ENCODE measurements at regions not wholly inside any gene's neighbourhood (a gene's known extent, or its start where the extent isn't known, plus 50 kb on each side); places are given as distances from the start of the nearest gene placed in this dataset.
A peak's percentile ranks its signal among the peaks of the same experiment; 100 is the strongest.

DNA sequence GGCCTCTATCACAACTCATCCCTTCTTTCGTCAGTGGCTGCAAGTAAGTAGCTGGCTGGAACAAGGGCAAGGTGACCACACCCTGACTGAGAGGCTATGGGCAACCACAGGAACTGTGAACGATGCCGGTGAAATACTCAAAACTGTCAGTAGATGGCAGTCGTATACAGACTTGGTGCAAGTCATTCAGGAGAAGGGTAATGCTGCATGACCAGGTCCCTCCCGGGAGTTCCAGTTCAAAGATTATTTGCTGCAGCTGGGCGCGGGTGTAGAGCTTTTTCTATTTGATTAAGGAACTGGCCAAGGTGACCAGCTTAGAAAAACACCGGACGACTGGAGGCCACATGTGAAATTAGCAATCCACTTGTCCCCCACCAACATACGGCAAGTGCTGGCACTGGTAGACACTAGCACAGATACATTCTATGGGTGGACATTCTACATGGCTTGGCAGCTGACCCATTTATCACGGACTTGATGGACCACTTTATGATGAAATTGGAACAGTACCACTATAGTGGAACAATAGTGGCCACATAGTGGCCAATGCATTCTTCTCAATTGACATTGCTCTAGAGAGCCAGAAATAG lies 726.6 kb downstream of the TRAM1L1 start:
- TF ChIP-seq EZH2 (IDR thresholded peaks at IDR 0.05; ENCODE audit: low read length, unreplicated experiment) (no peak), EZH2phosphoT487 (IDR thresholded peaks at IDR 0.05; ENCODE audit: borderline replicate concordance, low read length) (no peak)
- TF ChIP-seq, protein P1, sequence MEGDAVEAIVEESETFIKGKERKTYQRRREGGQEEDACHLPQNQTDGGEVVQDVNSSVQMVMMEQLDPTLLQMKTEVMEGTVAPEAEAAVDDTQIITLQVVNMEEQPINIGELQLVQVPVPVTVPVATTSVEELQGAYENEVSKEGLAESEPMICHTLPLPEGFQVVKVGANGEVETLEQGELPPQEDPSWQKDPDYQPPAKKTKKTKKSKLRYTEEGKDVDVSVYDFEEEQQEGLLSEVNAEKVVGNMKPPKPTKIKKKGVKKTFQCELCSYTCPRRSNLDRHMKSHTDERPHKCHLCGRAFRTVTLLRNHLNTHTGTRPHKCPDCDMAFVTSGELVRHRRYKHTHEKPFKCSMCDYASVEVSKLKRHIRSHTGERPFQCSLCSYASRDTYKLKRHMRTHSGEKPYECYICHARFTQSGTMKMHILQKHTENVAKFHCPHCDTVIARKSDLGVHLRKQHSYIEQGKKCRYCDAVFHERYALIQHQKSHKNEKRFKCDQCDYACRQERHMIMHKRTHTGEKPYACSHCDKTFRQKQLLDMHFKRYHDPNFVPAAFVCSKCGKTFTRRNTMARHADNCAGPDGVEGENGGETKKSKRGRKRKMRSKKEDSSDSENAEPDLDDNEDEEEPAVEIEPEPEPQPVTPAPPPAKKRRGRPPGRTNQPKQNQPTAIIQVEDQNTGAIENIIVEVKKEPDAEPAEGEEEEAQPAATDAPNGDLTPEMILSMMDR (conservative IDR thresholded peaks at IDR 0.05; ENCODE audit: low read depth, low read length), result peak; percentile 66
- Histone ChIP-seq H3K9me3 (ENCODE audit: low read length) (no peaks in the 10 kb centered on the region), H3K4me1 (ENCODE audit: insufficient read depth, low read length) (no peaks in the 10 kb centered on the region), H3K4me3 (ENCODE audit: low read length) (no peak overlapping the region), H3K36me3 (ENCODE audit: low read depth, low read length) (no peaks in the 10 kb centered on the region), H3K9ac (ENCODE audit: low read length) (no peak overlapping the region), H3K9me2 (replicated peaks; ENCODE audit: low read length) (no peaks in the 10 kb centered on the region), H3F3A (ENCODE audit: low read length, unreplicated experiment) (no peaks in the 10 kb centered on the region), H3K27ac (ENCODE audit: low read length) (no peak overlapping the region), H4K20me1 (ENCODE audit: low read length) (no peaks in the 10 kb centered on the region), H2AFZ (ENCODE audit: low read length) (no peak overlapping the region), H3K27me3 (ENCODE audit: low read length) (no peaks in the 10 kb centered on the region), H3K4me2 (ENCODE audit: low read length) (no peak overlapping the region), H3K79me2 (ENCODE audit: low read length) (no peaks in the 10 kb centered on the region)
- no TSS peak for BruUV-seq (replicated peaks)
- ChIA-PET CTCF (interaction anchor here (0.5 kb wide), 1 partner anchor 776 kb away, joined by 4 read pairs; no protein-coding TSS in a partner anchor), POLR2A (ENCODE audit: unreplicated experiment) (no interaction called here)
- intact Hi-C loops (cut with micrococcal nuclease), result loop anchor here (1.0 to 2.0 kb wide), 2 partner anchors 345 to 776 kb away; no protein-coding TSS in a partner anchor
- ATAC-seq (peak; percentile 94), DNase-seq (peak; percentile 94)

DNA sequence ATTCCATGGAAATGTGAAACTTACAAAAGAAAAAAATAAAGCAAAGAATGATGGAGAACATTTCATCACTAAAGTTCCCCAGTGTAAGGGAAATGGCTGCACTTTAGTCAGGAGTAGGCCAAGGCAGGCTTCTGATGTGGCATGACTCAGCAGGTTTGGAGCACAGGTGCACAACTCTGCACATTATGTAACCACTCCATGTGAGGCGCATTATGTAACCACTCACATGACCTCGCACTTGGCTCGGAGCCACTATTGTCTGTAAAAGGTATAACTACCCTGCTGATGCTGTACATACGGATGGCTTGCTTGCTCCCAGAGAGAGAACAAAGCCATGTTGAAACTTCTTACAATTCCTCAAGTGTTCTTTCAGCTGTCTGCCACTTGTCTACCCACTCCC lies 727.6 kb downstream of the TRAM1L1 start:
- no TSS peak for BruUV-seq (replicated peaks)
- DNase-seq (peak; percentile 35), ATAC-seq (no peak)
- Histone ChIP-seq H3K9ac (ENCODE audit: low read length) (no peak overlapping the region), H3K9me3 (ENCODE audit: low read length) (no peaks in the 10 kb centered on the region), H3K4me3 (ENCODE audit: low read length) (no peak overlapping the region), H3K27ac (ENCODE audit: low read length) (no peak overlapping the region), H3F3A (ENCODE audit: low read length, unreplicated experiment) (no peaks in the 10 kb centered on the region), H3K27me3 (ENCODE audit: low read length) (no peaks in the 10 kb centered on the region), H3K9me2 (replicated peaks; ENCODE audit: low read length) (no peaks in the 10 kb centered on the region), H3K79me2 (ENCODE audit: low read length) (no peaks in the 10 kb centered on the region), H3K4me2 (ENCODE audit: low read length) (no peak overlapping the region), H3K4me1 (ENCODE audit: insufficient read depth, low read length) (no peaks in the 10 kb centered on the region), H2AFZ (ENCODE audit: low read length) (no peak overlapping the region), H4K20me1 (ENCODE audit: low read length) (no peaks in the 10 kb centered on the region), H3K36me3 (ENCODE audit: low read depth, low read length) (no peaks in the 10 kb centered on the region)
- ChIA-PET CTCF (no interaction called here), POLR2A (ENCODE audit: unreplicated experiment) (no interaction called here)
- TF ChIP-seq EZH2phosphoT487 (IDR thresholded peaks at IDR 0.05; ENCODE audit: borderline replicate concordance, low read length) (no peak), EZH2 (IDR thresholded peaks at IDR 0.05; ENCODE audit: low read length, unreplicated experiment) (no peak)
- TF ChIP-seq, protein P1 (conservative IDR thresholded peaks at IDR 0.05; ENCODE audit: low read depth, low read length), result no peak
- intact Hi-C loops (cut with micrococcal nuclease), result loop anchor here (1.0 to 2.0 kb wide), 2 partner anchors 346 to 777 kb away; no protein-coding TSS in a partner anchor

DNA sequence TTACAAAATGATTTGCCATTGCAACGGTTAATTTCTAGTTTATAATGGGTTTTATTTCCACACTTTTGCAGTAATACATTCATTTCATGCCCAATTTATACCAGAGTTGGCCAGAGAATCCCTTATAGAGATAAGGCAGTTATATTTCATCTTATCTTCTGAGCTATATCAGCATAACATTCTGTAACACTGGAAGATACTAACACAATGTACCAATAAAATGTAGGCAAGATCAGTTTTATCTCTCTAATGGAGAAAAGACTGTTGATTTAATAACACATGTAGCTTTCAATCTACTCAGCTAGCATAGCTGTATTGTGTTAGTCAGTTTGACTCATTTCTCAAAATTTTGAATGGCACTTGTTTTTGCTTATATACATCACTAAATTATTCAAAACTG lies 738.6 kb downstream of the TRAM1L1 start:
- no peaks in the 10 kb centered on the region for H3K36me3 ChIP-seq (ENCODE audit: low read depth, low read length)
- H3K4me1 ChIP-seq (ENCODE audit: insufficient read depth, low read length), result no peaks in the 10 kb centered on the region
- H3K79me2 ChIP-seq (ENCODE audit: low read length), result no peaks in the 10 kb centered on the region
- H3K27me3 ChIP-seq (ENCODE audit: low read length), result no peaks in the 10 kb centered on the region
- H3K4me3 ChIP-seq (ENCODE audit: low read length), result no peak overlapping the region
- no peaks in the 10 kb centered on the region for H3F3A ChIP-seq (ENCODE audit: low read length, unreplicated experiment)
- no peak overlapping the region for H3K9ac ChIP-seq (ENCODE audit: low read length)
- H2AFZ ChIP-seq (ENCODE audit: low read length), result no peak overlapping the region
- ChIA-PET POLR2A (ENCODE audit: unreplicated experiment) (no interaction called here), CTCF (no interaction called here)
- intact Hi-C loops (cut with micrococcal nuclease), result loop anchor here (5.0 kb wide), 1 partner anchor 164 kb away; no protein-coding TSS in a partner anchor
- no peaks in the 10 kb centered on the region for H3K9me2 ChIP-seq (replicated peaks; ENCODE audit: low read length)
- BruUV-seq (replicated peaks), result no TSS peak
- no peak for ATAC-seq
- no peak for DNase-seq
- no peaks in the 10 kb centered on the region for H4K20me1 ChIP-seq (ENCODE audit: low read length)
- H3K27ac ChIP-seq (ENCODE audit: low read length), result no peak overlapping the region
- TF ChIP-seq, protein P1 (conservative IDR thresholded peaks at IDR 0.05; ENCODE audit: low read depth, low read length), result no peak
- no peak for TF ChIP-seq EZH2phosphoT487 (IDR thresholded peaks at IDR 0.05; ENCODE audit: borderline replicate concordance, low read length)
- TF ChIP-seq EZH2 (IDR thresholded peaks at IDR 0.05; ENCODE audit: low read length, unreplicated experiment), result no peak
- no peak overlapping the region for H3K4me2 ChIP-seq (ENCODE audit: low read length)
- H3K9me3 ChIP-seq (ENCODE audit: low read length), result no peaks in the 10 kb centered on the region

All from PC-3 (cell line).